Spinal cord (tissue), 9 donors: ENCODE measurements at regions not wholly inside any gene's neighbourhood (a gene's known extent, or its start where the extent isn't known, plus 50 kb on each side); places are given as distances from the start of the nearest gene placed in this dataset.
"Not testable (repeated sequence)": the region's sequence is repeated elsewhere in the genome, so short reads cannot be mapped to it uniquely, and the experiment has no call there.

Experiments
- DNase-seq, 6 donors: peaks; one replicate each; pipeline versions ENCODE4 v3.0.0 to v3.0.0-alpha.2; 2013 to 2015; ENCODE audit warnings: low spot score in 6 of 6, low read depth in 4 of 6
- H3K27ac ChIP-seq: one replicate; pipeline ENCODE4 v1.5.1; 2013; ENCODE audit warnings: low read depth, low read length, control low read depth
- H3K27me3 ChIP-seq: one replicate; pipeline ENCODE4 v1.6.1; 2013; ENCODE audit warnings: low read length; ENCODE audit not compliant: control insufficient read depth, insufficient read depth
- H3K36me3 ChIP-seq: one replicate; pipeline ENCODE4 v1.6.1; 2013; ENCODE audit warnings: low read length; ENCODE audit not compliant: control insufficient read depth, insufficient read depth
- H3K4me1 ChIP-seq: one replicate; pipeline ENCODE4 v1.6.1; 2013; ENCODE audit warnings: low read length; ENCODE audit not compliant: control insufficient read depth, insufficient read depth
- H3K4me3 ChIP-seq: one replicate; pipeline ENCODE4 v1.5.1; 2013; ENCODE audit warnings: low read depth, low read length, control low read depth
- H3K9me3 ChIP-seq: one replicate; pipeline ENCODE4 v1.6.1; 2013; ENCODE audit warnings: low read length; ENCODE audit not compliant: control insufficient read depth, insufficient read depth
- WGBS: methylation state at CpG from one replicate; pipeline ENCODE4 v1.1.5; 2013; ENCODE audit warnings: missing lambda C conversion rate; ENCODE audit not compliant: insufficient coverage; 5-methylcytosine and 5-hydroxymethylcytosine counted together
- donor health status: healthy.

- H3K27ac ChIP-seq, result no peak overlapping the region
- no peak overlapping the region for H3K4me3 ChIP-seq
- 73% methylated on average over 7 of the region's 7 CpGs for WGBS
- no peaks in the 10 kb centered on the region for H3K9me3 ChIP-seq
- no peak for DNase-seq
- peaks cover 38% of the 10 kb centered on the region for H3K4me1 ChIP-seq
- H3K27me3 ChIP-seq, result peaks cover 5% of the 10 kb centered on the region
- H3K36me3 ChIP-seq, result no peaks in the 10 kb centered on the region
Observed at GRCh38 chr6:167686204-167686893, 140.4 kb upstream of the AFDN start.

DNA sequence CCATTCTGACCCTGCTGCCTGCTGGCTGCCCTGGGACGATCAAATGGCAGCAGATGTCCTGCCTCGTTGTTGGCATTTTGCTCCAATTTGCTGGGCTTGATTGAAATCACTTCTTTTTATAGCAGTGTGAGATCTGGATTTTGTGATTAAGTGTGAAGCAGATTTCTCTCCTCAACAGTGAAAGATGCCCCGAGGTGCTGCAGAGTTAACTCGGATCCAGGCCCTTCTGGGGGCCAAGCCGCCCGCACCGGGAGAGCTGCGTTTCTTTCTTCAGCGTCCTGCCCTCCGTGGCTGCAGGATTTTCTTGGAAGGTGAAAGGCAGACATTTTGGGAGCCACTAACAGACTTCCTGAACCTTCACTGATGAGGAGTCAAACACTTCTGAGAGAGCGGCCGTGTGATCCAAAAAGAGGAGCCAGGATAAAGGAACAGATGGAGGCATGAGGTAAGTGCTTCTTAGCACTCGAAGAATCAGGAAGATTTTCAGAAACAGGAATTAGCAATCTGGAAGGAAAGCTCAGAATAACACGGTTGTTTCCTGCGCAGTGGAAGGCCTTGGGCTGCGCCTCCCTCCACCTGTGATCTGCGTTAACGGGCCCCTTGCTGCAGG lies 139.5 kb upstream of the AFDN start:
- Histone ChIP-seq H3K27ac (no peak overlapping the region), H3K4me1 (peaks cover 34% of the 10 kb centered on the region)
- DNase-seq, result peak in 2 of 6 donors; percentile 47 to 87

DNA sequence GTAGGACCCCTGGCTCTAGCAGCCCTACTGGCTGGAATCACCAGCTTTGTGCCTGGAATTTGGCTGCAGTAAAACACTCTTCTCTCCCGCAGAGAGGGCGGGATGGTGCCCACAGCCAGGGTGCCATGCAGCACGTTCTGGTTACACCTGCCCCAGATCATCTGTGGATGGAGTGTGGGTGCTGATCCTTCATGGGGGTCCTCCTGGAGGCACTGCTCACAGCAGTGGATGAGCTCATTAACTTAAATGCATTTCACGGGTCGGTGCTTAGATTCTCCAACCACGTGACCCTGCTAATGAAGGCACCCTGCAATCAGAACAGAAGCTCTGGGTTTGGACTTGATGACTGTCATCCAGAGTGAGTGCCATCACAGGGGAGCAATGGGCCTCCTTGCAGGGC lies 138.6 kb upstream of the AFDN start:
- 65% methylated on average over 6 of the region's 6 CpGs for WGBS
- peaks cover 5% of the 10 kb centered on the region for H3K27me3 ChIP-seq
- H3K4me1 ChIP-seq, result peaks cover 27% of the 10 kb centered on the region
- no peaks in the 10 kb centered on the region for H3K36me3 ChIP-seq
- H3K9me3 ChIP-seq, result no peaks in the 10 kb centered on the region
- no peak for DNase-seq
- no peak overlapping the region for H3K4me3 ChIP-seq
- no peak overlapping the region for H3K27ac ChIP-seq

More for the DNA sequence above, 139.5 kb upstream of the AFDN start:
- Histone ChIP-seq H3K36me3 (no peaks in the 10 kb centered on the region), H3K4me3 (no peak overlapping the region), H3K9me3 (no peaks in the 10 kb centered on the region), H3K27me3 (peaks cover 5% of the 10 kb centered on the region)
- 63% methylated on average over 11 of the region's 18 CpGs for WGBS

GRCh38 chr6:167689278-167689677 lies 137.4 kb upstream of the AFDN start:
- no peak overlapping the region for H3K27ac ChIP-seq
- 92% methylated on average over 5 of the region's 5 CpGs for WGBS

DNA sequence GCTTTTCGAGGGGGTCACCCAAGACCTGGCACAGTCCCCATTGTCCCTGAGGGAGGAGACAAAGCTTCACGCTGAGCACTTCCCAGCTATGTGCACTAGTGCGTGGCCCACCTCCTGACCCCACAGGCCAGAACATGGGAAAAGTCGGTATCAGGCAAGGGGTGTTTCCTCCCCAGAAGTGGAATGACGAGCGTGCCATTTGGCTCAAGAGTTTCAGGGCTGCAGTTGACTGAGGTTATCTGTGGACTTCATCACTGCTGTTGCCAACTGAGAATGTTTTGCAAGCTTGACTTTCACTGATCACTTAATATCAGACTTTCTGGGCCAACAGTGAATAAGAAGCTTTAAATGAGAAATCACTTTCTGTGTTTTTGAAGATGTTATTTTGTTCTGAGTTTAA lies 137.0 kb upstream of the AFDN start:
- no peaks in the 10 kb centered on the region for H3K36me3 ChIP-seq
- 78% methylated on average over 3 of the region's 6 CpGs for WGBS
- no peaks in the 10 kb centered on the region for H3K9me3 ChIP-seq
- H3K27me3 ChIP-seq, result peaks cover 5% of the 10 kb centered on the region
- peaks cover 16% of the 10 kb centered on the region for H3K4me1 ChIP-seq
- no peak overlapping the region for H3K27ac ChIP-seq
- H3K4me3 ChIP-seq, result no peak overlapping the region
- DNase-seq, result no peak

More at GRCh38 chr6:167689278-167689677, 137.4 kb upstream of the AFDN start:
- Histone ChIP-seq H3K36me3 (no peaks in the 10 kb centered on the region), H3K9me3 (no peaks in the 10 kb centered on the region), H3K27me3 (peaks cover 5% of the 10 kb centered on the region), H3K4me1 (peaks cover 17% of the 10 kb centered on the region), H3K4me3 (no peak overlapping the region)
- no peak for DNase-seq

DNA sequence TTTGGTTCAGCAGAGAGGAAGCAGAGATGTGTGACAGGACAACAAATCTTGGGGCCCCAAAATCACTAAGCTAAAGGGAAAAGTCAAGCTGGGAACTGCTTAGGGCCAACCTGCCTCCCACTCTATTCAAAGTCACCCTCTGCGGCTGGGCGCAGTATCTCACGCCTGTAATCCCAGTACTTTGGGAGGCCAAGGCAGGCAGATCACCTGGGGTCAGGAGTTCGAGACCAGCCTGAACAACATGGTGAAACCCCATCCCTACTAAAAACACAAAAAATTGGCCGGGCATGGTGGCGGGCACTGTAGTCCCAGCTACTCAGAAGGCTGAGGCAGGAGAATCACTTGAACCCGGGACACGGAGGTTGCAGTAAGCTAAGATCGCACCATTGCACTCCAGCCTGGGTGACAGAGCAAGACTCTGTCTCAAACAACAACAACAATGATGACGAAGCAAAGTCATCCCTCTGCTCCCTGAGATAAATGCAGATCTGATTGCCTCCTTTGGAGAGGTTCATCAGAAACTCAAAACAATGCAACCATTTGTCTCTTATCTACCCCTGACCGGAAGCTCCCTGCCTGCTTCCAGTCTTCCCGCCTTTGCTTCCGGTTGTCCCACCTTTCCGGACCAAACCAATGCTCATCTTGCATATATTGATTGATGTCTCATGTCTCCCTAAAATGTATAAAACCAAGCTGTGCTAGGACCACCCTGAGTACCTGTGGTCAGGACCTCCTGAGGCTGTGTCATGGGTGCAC lies 136.4 kb upstream of the AFDN start:
- 92% methylated on average over 14 of the region's 14 CpGs for WGBS
- H3K4me3 ChIP-seq, H3K27ac ChIP-seq, H3K9me3 ChIP-seq, DNase-seq, H3K36me3 ChIP-seq, H3K27me3 ChIP-seq: not testable (repeated sequence)
- peaks cover 14% of the 10 kb centered on the region for H3K4me1 ChIP-seq

DNA sequence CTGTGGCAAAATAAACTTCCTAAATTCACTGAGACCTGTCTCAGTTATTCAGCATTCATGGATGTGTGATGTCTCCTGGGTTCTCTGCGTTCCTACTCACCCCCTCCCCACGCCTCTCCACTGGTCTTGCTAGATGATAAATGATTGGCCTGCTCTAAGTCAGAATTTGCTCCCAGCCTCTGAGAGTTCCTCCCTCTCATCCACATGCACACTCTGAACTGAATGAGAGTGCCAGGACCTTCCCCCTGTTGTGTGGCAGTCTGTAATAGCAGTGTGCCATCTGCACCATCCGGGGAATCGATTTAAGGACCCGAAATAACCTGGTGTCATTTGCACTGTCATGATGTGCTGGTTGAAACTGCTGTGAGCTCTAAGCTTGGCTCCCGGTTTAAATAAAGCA lies 135.8 kb upstream of the AFDN start:
- H3K4me1 ChIP-seq, result peaks cover 14% of the 10 kb centered on the region
- H3K4me3 ChIP-seq, result no peak overlapping the region
- peaks cover 2% of the 10 kb centered on the region for H3K27me3 ChIP-seq
- H3K36me3 ChIP-seq, result no peaks in the 10 kb centered on the region
- H3K9me3 ChIP-seq, result no peaks in the 10 kb centered on the region
- no peak overlapping the region for H3K27ac ChIP-seq
- DNase-seq, result peak in 2 of 6 donors; percentile 72 to 82
- WGBS, result 38% methylated on average over 2 of the region's 6 CpGs

- no peak for DNase-seq
- 83% methylated on average over 8 of the region's 13 CpGs for WGBS
- Histone ChIP-seq H3K27ac (no peak overlapping the region), H3K36me3 (no peaks in the 10 kb centered on the region), H3K4me1 (peaks cover 14% of the 10 kb centered on the region), H3K27me3 (peaks cover 2% of the 10 kb centered on the region), H3K4me3 (no peak overlapping the region), H3K9me3 (no peaks in the 10 kb centered on the region)
Observed at GRCh38 chr6:167691533-167692312, 135.0 kb upstream of the AFDN start.

GRCh38 chr6:167693478-167693877 lies 133.2 kb upstream of the AFDN start:
- H3K27ac ChIP-seq, H3K9me3 ChIP-seq, H3K36me3 ChIP-seq, H3K4me1 ChIP-seq, H3K4me3 ChIP-seq, DNase-seq, H3K27me3 ChIP-seq: not testable (repeated sequence)
- WGBS, result 94% methylated on average over 8 of the region's 8 CpGs
